ENCODE measurements at regions not wholly inside any gene's neighbourhood (a gene's known extent, or its start where the extent isn't known, plus 50 kb on each side); places are given as distances from the start of the nearest gene placed in this dataset.

- no peak for ATAC-seq
- TF ChIP-seq BACH2 (CRISPR knock-in tag; IDR thresholded peaks at IDR 0.05; ENCODE audit: borderline replicate concordance) (no peak), TSHZ2 (CRISPR knock-in tag; IDR thresholded peaks at IDR 0.05) (no peak), TOX (CRISPR knock-in tag; IDR thresholded peaks at IDR 0.05; ENCODE audit: borderline replicate concordance) (no peak), ZFP3 (CRISPR knock-in tag; IDR thresholded peaks at IDR 0.05) (no peak), ISL1 (CRISPR knock-in tag; IDR thresholded peaks at IDR 0.05) (no peak), TCF4 (CRISPR knock-in tag; IDR thresholded peaks at IDR 0.05; ENCODE audit: borderline replicate concordance) (no peak)
Measured at GRCh38 chr17:6343191-6343590, 91.7 kb downstream of the AIPL1 start.

- TF ChIP-seq ISL1 (CRISPR knock-in tag; IDR thresholded peaks at IDR 0.05) = no peak
- TF ChIP-seq SNAI2 (CRISPR knock-in tag; IDR thresholded peaks at IDR 0.05) = no peak
- no peak for TF ChIP-seq ZNF8 (CRISPR knock-in tag; IDR thresholded peaks at IDR 0.05)
- no peak for TF ChIP-seq CSDC2 (CRISPR knock-in tag; IDR thresholded peaks at IDR 0.05)
- TF ChIP-seq CREB5 (CRISPR knock-in tag; IDR thresholded peaks at IDR 0.05; ENCODE audit: low read depth) = no peak
- no peak for TF ChIP-seq CSRNP3 (CRISPR knock-in tag; IDR thresholded peaks at IDR 0.05)
- ATAC-seq = no peak
Measured at GRCh38 chr17:6340708-6341107, 94.2 kb downstream of the AIPL1 start.

GRCh38 chr17:6334386-6334785 lies 100.5 kb downstream of the AIPL1 start:
- no peak for ATAC-seq
- TF ChIP-seq ZFP30 (CRISPR knock-in tag; IDR thresholded peaks at IDR 0.05) (no peak), ZFP3 (CRISPR knock-in tag; IDR thresholded peaks at IDR 0.05) (no peak), OSR1 (CRISPR knock-in tag; IDR thresholded peaks at IDR 0.05) (no peak), ARNTL (CRISPR knock-in tag; IDR thresholded peaks at IDR 0.05; ENCODE audit: borderline replicate concordance, low read depth) (no peak), PPARA (CRISPR knock-in tag; IDR thresholded peaks at IDR 0.05; ENCODE audit: borderline replicate concordance) (no peak), PATZ1 (CRISPR knock-in tag; IDR thresholded peaks at IDR 0.05; ENCODE audit: borderline replicate concordance) (no peak), RARB (CRISPR knock-in tag; IDR thresholded peaks at IDR 0.05) (no peak), ZNF8 (CRISPR knock-in tag; IDR thresholded peaks at IDR 0.05) (no peak), TCF4 (CRISPR knock-in tag; IDR thresholded peaks at IDR 0.05; ENCODE audit: borderline replicate concordance) (no peak), SNAI2 (CRISPR knock-in tag; IDR thresholded peaks at IDR 0.05) (no peak), CSRNP3 (CRISPR knock-in tag; IDR thresholded peaks at IDR 0.05) (no peak), CSDC2 (CRISPR knock-in tag; IDR thresholded peaks at IDR 0.05) (no peak), TSHZ2 (CRISPR knock-in tag; IDR thresholded peaks at IDR 0.05) (no peak)

Measured in SK-N-SH treated with all-trans-retinoic acid at 6 μM for 48 hours (cell line).